ENCODE measurements at regions not wholly inside any gene's neighbourhood (a gene's known extent, or its start where the extent isn't known, plus 50 kb on each side); places are given as distances from the start of the nearest gene placed in this dataset.

- no peaks in the 10 kb centered on the region for H3K79me1 ChIP-seq (ENCODE audit: insufficient read depth, low read depth, low read length, poor library complexity, severe bottlenecking)
- no peak overlapping the region for H3K4ac ChIP-seq (ENCODE audit: low read depth, low read length)
- no peaks in the 10 kb centered on the region for H3K4me1 ChIP-seq (ENCODE audit: insufficient read depth, low read length)
- Mint-ChIP-seq H3K4me3 (no peak overlapping the region), H3K27ac (no peak overlapping the region), H3K9me3 (peaks cover 0 to 2% of the 10 kb centered on the region in 2 experiments; a peak in 1 of 5 replicates), H3K4me1 (no peaks in the 10 kb centered on the region; a peak in 1 of 4 replicates), H3K36me3 (ENCODE audit: insufficient read depth in 1 of 3, low read depth in 3 of 3) (peaks cover 0 to 2% (median 2%) of the 10 kb centered on the region in 3 experiments; a peak in 2 of 7 replicates), H3K27me3 (ENCODE audit: low read depth) (no peaks in the 10 kb centered on the region)
- no peaks in the 10 kb centered on the region for H3K23me2 ChIP-seq (ENCODE audit: insufficient read length, low read depth, low read length, poor library complexity, severe bottlenecking)
- no peak overlapping the region for H2BK120ac ChIP-seq (ENCODE audit: low read depth, low read length, poor library complexity, severe bottlenecking)
- H4K20me1 ChIP-seq (ENCODE audit: control insufficient read depth, insufficient read depth, insufficient read length), result no peaks in the 10 kb centered on the region
- no peak overlapping the region for H3K9ac ChIP-seq (ENCODE audit: extremely low read depth, insufficient read length, low read length)
- no peaks in the 10 kb centered on the region for H3K27me3 ChIP-seq (ENCODE audit: insufficient read depth, low read length)
- no peak overlapping the region for H3K27ac ChIP-seq (ENCODE audit: insufficient read length, low read depth, low read length)
- no peak overlapping the region for H3T11ph ChIP-seq (ENCODE audit: low read length)
- DNase-seq, result no peak
- H2BK20ac ChIP-seq (ENCODE audit: low read depth, low read length, poor library complexity, severe bottlenecking), result no peak overlapping the region
- no peak overlapping the region for H3K56ac ChIP-seq (ENCODE audit: insufficient read length, low read depth, low read length)
- no peaks in the 10 kb centered on the region for H3K79me2 ChIP-seq (ENCODE audit: insufficient read depth, low read length)
- no peak overlapping the region for H2AFZ ChIP-seq (ENCODE audit: low read length)
- H3K23ac ChIP-seq (ENCODE audit: insufficient read length, low read depth, low read length), result no peak overlapping the region
- no CpG with 5 or more reads among the region's 6 CpGs for WGBS (ENCODE audit: extremely low coverage, insufficient read length, low lambda C conversion rate)
- no peak overlapping the region for H2BK5ac ChIP-seq (ENCODE audit: insufficient read length, low read length)
- TF ChIP-seq CTCF (conservative IDR thresholded peaks at IDR 0.05), result no peak
- no peak overlapping the region for H2AK5ac ChIP-seq (ENCODE audit: insufficient read length, low read length)
- no peak overlapping the region for H3K4me2 ChIP-seq (ENCODE audit: insufficient read depth, insufficient read length, low read length)
- no peak overlapping the region for H3K14ac ChIP-seq (ENCODE audit: insufficient read depth, low read length)
- H2BK12ac ChIP-seq (ENCODE audit: insufficient read length, low read depth, low read length), result no peak overlapping the region
- no peak overlapping the region for H3K18ac ChIP-seq (ENCODE audit: insufficient read length, low read depth, low read length)
- no peak overlapping the region for H4K8ac ChIP-seq (replicated peaks; ENCODE audit: insufficient read length, low read depth, low read length)
- H4K91ac ChIP-seq (ENCODE audit: insufficient read length, low read depth, low read length), result no peak overlapping the region
- no peak overlapping the region for H4K5ac ChIP-seq (ENCODE audit: insufficient read length, low read depth, low read length)
- H2BK15ac ChIP-seq (ENCODE audit: low read depth, low read length), result no peak overlapping the region
- H3K9me3 ChIP-seq (ENCODE audit: control insufficient read depth, low read depth, low read length), result no peaks in the 10 kb centered on the region
These were observed 615.6 kb downstream of the ZNF608 start for GRCh38 chr5:124130816-124131215.
